ENCODE measurements at regions not wholly inside any gene's neighbourhood (a gene's known extent, or its start where the extent isn't known, plus 50 kb on each side); places are given as distances from the start of the nearest gene placed in this dataset. TPM values are rescaled to one million over a fixed set of nuclear protein-coding genes. Genes with fewer than 3 reads are reported as not detected.

GRCh38 chr4:46441136-46441859 is 51.4 kb upstream of the GABRA2 start:
- CTCF ChIA-PET (ENCODE audit: low intra/inter-chr PET ratio), result no interaction called here
- H3K27ac ChIP-seq (ENCODE audit: extremely low read depth, low read depth, low read length), result no peak overlapping the region
- no peaks in the 10 kb centered on the region for H3K4me1 ChIP-seq (replicated peaks in 1 of 2; ENCODE audit: control insufficient read depth in 2 of 2, insufficient read depth in 2 of 2, low read length in 2 of 2)
- H3K27me3 ChIP-seq (ENCODE audit: control insufficient read depth in 2 of 2, insufficient read depth in 2 of 2, low read length in 2 of 2), result no peaks in the 10 kb centered on the region
- H2AFZ ChIP-seq (ENCODE audit: low read depth, low read length), result no peak overlapping the region
- no peak overlapping the region for H3K4me2 ChIP-seq (ENCODE audit: insufficient read depth, low read length)
- H3K9me3 ChIP-seq (replicated peaks; ENCODE audit: control insufficient read depth, insufficient read depth, low read depth, low read length), result no peaks in the 10 kb centered on the region
- no TSS peak for BruUV-seq (replicated peaks)
- TF ChIP-seq TAL1 (IDR thresholded peaks at IDR 0.05), result peak; percentile 14; the same call in 1 of the 2 replicates
- TF ChIP-seq ATF7 (IDR thresholded peaks at IDR 0.05), result no peak
- TF ChIP-seq ELF1 (tag; IDR thresholded peaks at IDR 0.05), result no peak
- ATAC-seq (no peak), DNase-seq (ENCODE audit: extremely low read depth in 1 of 4, low spot score in 3 of 4) (no peak), FAIRE-seq (no peak)
- no peaks in the 10 kb centered on the region for H4K20me1 ChIP-seq (replicated peaks; ENCODE audit: control insufficient read depth, insufficient read depth, low read length)
- intact Hi-C loops (cut with micrococcal nuclease), result no loop called here
- H3K36me3 ChIP-seq (ENCODE audit: control insufficient read depth, insufficient read depth, low read length), result no peaks in the 10 kb centered on the region
- no peak overlapping the region for H3K4me3 ChIP-seq
- no peak overlapping the region for H3K9ac ChIP-seq (ENCODE audit: insufficient read depth in 1 of 2, low read depth in 2 of 2, low read length in 2 of 2)
- POLR2A ChIA-PET, result no interaction called here
- no peaks in the 10 kb centered on the region for H3K79me2 ChIP-seq (ENCODE audit: control insufficient read depth, insufficient read depth, low read length)
- WGBS (ENCODE audit: insufficient coverage, low coverage, missing lambda C conversion rate), result 8% methylated on average over 2 of the region's 2 CpGs
- in situ Hi-C loops (cut with MboI), result no loop called here
- no peaks in the 10 kb centered on the region for H3K9me1 ChIP-seq (ENCODE audit: control insufficient read depth, insufficient read depth, low read length)

Small RNA genes in the stretch of these regions (small RNA-seq; reads per million reads assigned to genes)
- not detected for gene RNU6-412P
